Keratinocyte (primary cell): ENCODE measurements at regions not wholly inside any gene's neighbourhood (a gene's known extent, or its start where the extent isn't known, plus 50 kb on each side); places are given as distances from the start of the nearest gene placed in this dataset.
"Not testable (repeated sequence)": the region's sequence is repeated elsewhere in the genome, so short reads cannot be mapped to it uniquely, and the experiment has no call there.

Experiments used
- DNase-seq: peaks from one replicate; pipeline ENCODE4 v3.0.0-alpha.2; 2011; ENCODE audit warnings: low read depth, missing footprints, low spot score
- FAIRE-seq: peaks from 2 replicates; lab custom pipeline; 2011; peaks lifted over from hg19 to GRCh38; lab: Jason Lieb, UNC
- H2AFZ ChIP-seq: 2 replicates; pipeline ENCODE4 v1.6.0; 2012; ENCODE audit warnings: low read length, control low read depth, inconsistent platforms; ENCODE audit not compliant: control insufficient read depth
- H3K27ac ChIP-seq: 2 replicates; pipeline ENCODE4 v1.5.1; 2011; ENCODE audit warnings: low read length; ENCODE audit not compliant: control insufficient read depth, insufficient read depth
- H3K27me3 ChIP-seq: 3 replicates; pipeline ENCODE4 v1.6.0; 2011; ENCODE audit warnings: low read length; ENCODE audit not compliant: control insufficient read depth, insufficient read depth; ENCODE audit errors: extremely low read depth
- H3K36me3 ChIP-seq, 2 experiments: 2 replicates in 1 of 2; 3 replicates in 1 of 2; pipeline ENCODE4 v1.5.1; 2011; ENCODE audit warnings: low read length in 2 of 2, mild to moderate bottlenecking in 1 of 2; ENCODE audit not compliant: control insufficient read depth in 2 of 2, insufficient read depth in 2 of 2; ENCODE audit errors: extremely low read depth in 1 of 2
- H3K4me1 ChIP-seq: 3 replicates; pipeline ENCODE4 v1.5.1; 2011; ENCODE audit warnings: low read length; ENCODE audit not compliant: control insufficient read depth, insufficient read depth; ENCODE audit errors: extremely low read depth
- H3K4me2 ChIP-seq: 3 replicates; pipeline ENCODE4 v1.6.0; 2011; ENCODE audit warnings: low read depth, low read length; ENCODE audit not compliant: control insufficient read depth, insufficient read depth; ENCODE audit errors: extremely low read depth
- H3K4me3 ChIP-seq, 3 experiments: fragments of 200-600 bp in 1 of 3; sonication (generic) in 1 of 3; 2 replicates in 2 of 3; 3 replicates in 1 of 3; pipeline ENCODE4 v1.5.1; 2011 to 2016; ENCODE audit warnings: low read length in 3 of 3, mild to moderate bottlenecking in 3 of 3, control low read depth in 2 of 3, inconsistent platforms in 1 of 3, low read depth in 1 of 3, mixed read lengths in 1 of 3, mixed run types in 1 of 3, moderate library complexity in 1 of 3; ENCODE audit not compliant: control insufficient read depth in 2 of 3, insufficient read depth in 2 of 3; ENCODE audit errors: extremely low read depth in 1 of 3
- H3K79me2 ChIP-seq: 2 replicates; pipeline ENCODE4 v1.6.0; 2012; ENCODE audit warnings: low read length; ENCODE audit not compliant: control insufficient read depth, insufficient read depth
- H3K9ac ChIP-seq: 3 replicates; pipeline ENCODE4 v1.6.0; 2011; ENCODE audit warnings: low read length; ENCODE audit not compliant: control insufficient read depth, insufficient read depth; ENCODE audit errors: extremely low read depth
- H3K9me1 ChIP-seq: 3 replicates; pipeline ENCODE4 v1.6.0; 2011; ENCODE audit warnings: low read length; ENCODE audit not compliant: control insufficient read depth, insufficient read depth; ENCODE audit errors: extremely low read depth
- H3K9me3 ChIP-seq: 2 replicates; pipeline ENCODE4 v1.5.1; 2012; ENCODE audit warnings: low read depth, low read length; ENCODE audit not compliant: control insufficient read depth
- H4K20me1 ChIP-seq: 3 replicates; pipeline ENCODE4 v1.6.0; 2011; ENCODE audit warnings: low read length; ENCODE audit not compliant: control insufficient read depth, insufficient read depth; ENCODE audit errors: extremely low read depth
- CTCF ChIP-seq, 3 experiments: IDR thresholded peaks in 1 of 3; conservative IDR thresholded peaks in 1 of 3; optimal IDR thresholded peaks in 1 of 3; 2 replicates in 2 of 3; 3 replicates in 1 of 3; pipeline versions ENCODE3 to v1.5.1; 2011; ENCODE audit warnings: low read length in 3 of 3, mild to moderate bottlenecking in 3 of 3, moderate library complexity in 2 of 3, control low read depth in 1 of 3, inconsistent platforms in 1 of 3; ENCODE audit not compliant: insufficient read depth in 2 of 3; ENCODE audit errors: extremely low read depth in 1 of 3
- EZH2 ChIP-seq: IDR thresholded peaks from one replicate; pipeline ENCODE4 v1.6.1; 2012; ENCODE audit warnings: inconsistent platforms, mild to moderate bottlenecking, low read length, moderate library complexity
- dilution Hi-C: fragments of 300-500 bp; cut with MboI; formaldehyde crosslinking; loops from one replicate; pipeline ENCODE4 v1.7.0; 2020; ENCODE audit warnings: low sequenced_read_pairs; ENCODE audit not compliant: extremely low pct_ligation_motif_present

GRCh38 chr4:18103876-18104605 lies 82.5 kb upstream of the LCORL start:
- H3K36me3 ChIP-seq: no peaks in the 10 kb centered on the region
- H4K20me1 ChIP-seq: no peaks in the 10 kb centered on the region
- H3K27ac ChIP-seq: no peak overlapping the region
- DNase-seq: no peak
- no peak overlapping the region for H2AFZ ChIP-seq
- no peak overlapping the region for H3K4me2 ChIP-seq
- no peaks in the 10 kb centered on the region for H3K27me3 ChIP-seq
- TF ChIP-seq CTCF (optimal IDR thresholded peaks at IDR 0.05 in 1 of 3, IDR thresholded peaks at IDR 0.05 in 1 of 3, conservative IDR thresholded peaks at IDR 0.05 in 1 of 3; ENCODE audit: extremely low read depth in 1 of 3, insufficient read depth in 2 of 3, low read length in 3 of 3): no peak
- no peak for TF ChIP-seq EZH2
- dilution Hi-C loops: no loop called here
- no peak overlapping the region for H3K9ac ChIP-seq
- H3K9me3 ChIP-seq: no peaks in the 10 kb centered on the region
- no peak for FAIRE-seq
- H3K9me1 ChIP-seq: no peaks in the 10 kb centered on the region
- no peaks in the 10 kb centered on the region for H3K4me1 ChIP-seq
- H3K4me3 ChIP-seq: no peak overlapping the region
- no peaks in the 10 kb centered on the region for H3K79me2 ChIP-seq

GRCh38 chr4:18100657-18101056 lies 79.1 kb upstream of the LCORL start:
- TF ChIP-seq CTCF (optimal IDR thresholded peaks at IDR 0.05 in 1 of 3, IDR thresholded peaks at IDR 0.05 in 1 of 3, conservative IDR thresholded peaks at IDR 0.05 in 1 of 3; ENCODE audit: extremely low read depth in 1 of 3, insufficient read depth in 2 of 3, low read length in 3 of 3) (no peak), EZH2 (no peak)
- H3K9me3 ChIP-seq: no peaks in the 10 kb centered on the region
- H3K27ac ChIP-seq: no peak overlapping the region
- H3K27me3 ChIP-seq: no peaks in the 10 kb centered on the region
- no peaks in the 10 kb centered on the region for H4K20me1 ChIP-seq
- H3K4me2 ChIP-seq: no peak overlapping the region
- no peak overlapping the region for H3K4me3 ChIP-seq
- dilution Hi-C loops: no loop called here
- FAIRE-seq: no peak
- H3K36me3 ChIP-seq: no peaks in the 10 kb centered on the region
- DNase-seq: no peak
- no peak overlapping the region for H3K9ac ChIP-seq
- H3K79me2 ChIP-seq: no peaks in the 10 kb centered on the region
- no peaks in the 10 kb centered on the region for H3K9me1 ChIP-seq
- H2AFZ ChIP-seq: no peak overlapping the region
- no peaks in the 10 kb centered on the region for H3K4me1 ChIP-seq

GRCh38 chr4:18090447-18090846 lies 68.9 kb upstream of the LCORL start:
- FAIRE-seq, H2AFZ ChIP-seq, H3K9me1 ChIP-seq, H3K79me2 ChIP-seq, H3K36me3 ChIP-seq, H3K4me2 ChIP-seq, DNase-seq, H3K9me3 ChIP-seq, H3K4me1 ChIP-seq, H3K4me3 ChIP-seq, H3K9ac ChIP-seq, dilution Hi-C loops, H3K27me3 ChIP-seq, H3K27ac ChIP-seq, H4K20me1 ChIP-seq: not testable (repeated sequence)
